ENCODE measurements at regions not wholly inside any gene's neighbourhood (a gene's known extent, or its start where the extent isn't known, plus 50 kb on each side); places are given as distances from the start of the nearest gene placed in this dataset.
"Not testable (repeated sequence)": the region's sequence is repeated elsewhere in the genome, so short reads cannot be mapped to it uniquely, and the experiment has no call there.

DNA sequence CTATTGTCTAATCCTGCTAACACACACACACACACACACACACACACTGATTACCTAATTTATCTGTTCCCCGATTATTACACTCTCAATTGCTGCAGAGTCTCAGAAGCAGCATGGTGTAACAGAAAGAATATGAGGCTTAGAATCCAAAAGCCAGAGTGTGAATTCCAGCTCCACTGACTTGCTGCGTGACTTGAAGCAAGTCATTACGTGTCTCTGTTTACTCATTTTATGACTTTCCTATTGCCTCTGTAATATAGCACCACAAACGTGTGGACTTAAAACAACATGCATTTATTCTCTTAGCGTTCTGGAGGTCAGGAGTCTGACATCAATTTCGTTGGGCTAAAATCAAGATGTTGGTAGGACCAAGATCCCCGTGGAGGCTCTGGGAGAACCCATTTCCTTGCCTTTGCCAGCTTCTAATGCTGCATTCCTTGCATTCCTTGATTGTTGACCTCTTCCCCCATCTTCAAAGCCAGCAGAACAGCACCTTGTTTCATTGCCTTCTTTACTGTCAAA, 55.9 kb upstream of the ATP5PO start:
- no peak for DNase-seq

DNA sequence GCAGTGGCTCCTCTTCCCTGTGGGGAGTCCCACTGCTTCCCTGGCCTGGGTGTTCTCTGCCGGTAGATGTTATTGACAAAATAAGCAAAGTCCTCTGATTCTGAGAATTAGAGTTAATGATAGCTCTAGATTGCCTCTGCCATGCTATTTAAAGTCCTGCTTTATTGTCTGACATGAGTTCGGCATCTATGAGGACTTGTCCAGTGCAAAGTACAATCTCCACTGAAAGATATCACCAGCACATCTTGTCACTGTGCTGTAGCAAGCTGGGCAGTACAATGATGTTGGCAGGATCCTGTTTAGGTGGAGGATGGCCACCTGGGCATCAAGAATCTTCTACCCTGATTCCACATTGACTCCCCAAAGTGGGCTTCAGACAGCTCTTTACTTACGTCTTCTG, 54.0 kb upstream of the ATP5PO start:
- no peak for DNase-seq

DNA sequence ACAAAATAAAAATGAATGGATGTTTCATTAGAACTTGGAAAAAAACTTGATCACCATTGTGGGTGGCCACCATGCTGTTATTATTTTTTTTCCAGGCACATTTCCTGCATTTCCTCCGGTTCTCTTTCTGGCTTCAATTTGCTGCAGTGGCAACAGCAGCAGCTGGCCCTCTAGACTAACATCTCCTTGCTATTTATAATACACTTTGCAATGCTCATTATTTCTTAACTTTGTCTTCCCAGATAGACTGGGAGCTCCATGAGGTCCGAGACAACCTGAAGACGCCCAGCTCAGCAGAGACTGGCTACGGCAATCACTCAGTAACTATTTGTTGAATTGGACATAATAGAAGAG, 53.4 kb upstream of the ATP5PO start:
- DNase-seq, result no peak

DNA sequence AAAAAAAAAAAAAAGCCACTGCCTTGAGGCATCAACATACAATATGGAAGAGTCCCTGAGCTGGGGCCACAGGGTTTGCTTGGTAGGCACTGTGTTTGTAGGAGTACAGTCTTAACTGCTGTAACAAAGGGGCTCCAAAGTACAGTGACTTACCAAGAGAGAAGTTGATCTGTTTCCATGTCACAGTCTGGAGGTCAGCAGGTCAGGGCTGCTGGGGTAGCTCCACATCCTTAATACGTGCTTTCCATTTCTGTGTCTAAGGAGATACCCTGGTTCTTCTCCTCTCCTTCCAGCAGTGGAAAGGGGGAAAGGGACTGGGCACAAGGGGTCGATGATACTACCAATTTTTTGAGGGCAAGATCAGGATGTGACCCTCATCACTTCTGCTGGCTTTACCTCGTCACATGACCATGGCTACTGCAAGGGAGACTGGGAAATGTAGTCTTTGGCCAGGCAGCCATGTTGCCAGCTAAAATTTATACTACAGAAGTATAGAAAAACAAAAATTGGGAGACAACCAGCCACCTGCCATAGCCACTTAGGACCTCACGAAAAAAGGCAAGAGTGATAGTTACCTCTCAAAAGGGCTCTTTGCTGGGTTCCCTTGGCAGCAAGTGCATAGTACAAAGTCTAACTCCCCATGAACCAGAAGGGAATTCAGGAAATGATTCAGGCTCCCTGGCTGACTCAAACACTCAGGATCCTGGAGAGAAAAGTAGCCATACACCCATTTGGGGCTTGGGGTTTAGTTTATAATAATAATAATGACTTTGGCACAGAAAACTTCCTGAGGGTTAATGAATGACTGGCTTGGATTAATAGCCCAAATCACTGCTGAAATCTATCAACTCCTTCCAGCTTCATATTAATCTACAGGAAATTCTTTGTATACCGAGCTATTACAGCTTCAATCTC, 52.7 kb upstream of the ATP5PO start:
- DNase-seq, result no peak

DNA sequence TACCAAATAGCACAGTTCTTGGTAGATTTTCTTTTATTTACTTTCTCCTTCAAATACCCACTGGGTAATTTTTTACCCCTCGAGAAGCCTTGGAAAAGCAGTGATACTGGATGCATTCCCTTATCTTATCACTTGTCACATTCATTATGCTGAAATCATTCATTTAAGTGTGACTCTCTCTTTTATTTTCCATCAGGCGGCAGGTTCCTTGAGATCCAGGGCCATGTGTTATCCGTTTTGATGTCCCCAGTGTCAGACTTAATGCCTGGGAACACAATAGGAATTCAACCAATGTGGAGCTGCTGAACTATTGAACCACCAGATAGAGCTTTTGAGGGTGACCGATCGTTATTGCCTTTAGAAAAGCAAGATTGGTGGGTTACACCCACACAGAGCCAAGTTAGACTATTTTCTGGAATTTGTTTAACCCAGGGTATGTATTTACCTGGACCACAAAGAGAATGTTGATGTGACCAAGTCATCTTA, 51.5 kb upstream of the ATP5PO start:
- DNase-seq, result no peak

DNA sequence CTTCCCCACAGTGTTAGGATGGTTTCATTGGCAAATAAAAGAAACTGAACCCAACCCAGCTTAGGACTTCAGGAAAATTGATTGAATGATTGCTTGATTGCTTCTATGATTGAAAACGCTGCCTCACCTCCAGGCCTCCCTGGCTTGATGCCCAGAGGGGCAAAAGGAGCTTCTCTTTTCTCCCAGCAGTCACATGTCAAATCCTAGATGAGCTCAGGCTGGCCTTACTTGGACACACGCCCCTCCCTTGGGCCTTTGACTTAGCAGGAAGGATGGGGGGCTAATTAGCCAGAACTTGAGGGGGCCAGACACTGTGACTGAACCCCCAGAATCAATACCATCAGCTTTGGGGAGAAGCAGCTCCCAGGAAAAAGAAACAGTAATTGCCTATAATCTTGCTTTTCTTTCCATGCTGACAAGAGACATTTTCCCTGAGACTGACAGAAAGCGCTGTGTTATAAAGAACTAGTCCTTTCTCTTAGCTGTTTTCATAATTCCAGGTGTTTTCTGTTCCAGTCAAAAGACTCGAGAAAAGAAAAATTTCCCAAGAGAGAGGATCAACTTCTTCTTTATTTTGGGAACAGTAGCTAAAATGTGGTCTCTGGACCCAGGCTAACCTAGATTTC, 50.8 kb upstream of the ATP5PO start:
- no peak for DNase-seq

DNA sequence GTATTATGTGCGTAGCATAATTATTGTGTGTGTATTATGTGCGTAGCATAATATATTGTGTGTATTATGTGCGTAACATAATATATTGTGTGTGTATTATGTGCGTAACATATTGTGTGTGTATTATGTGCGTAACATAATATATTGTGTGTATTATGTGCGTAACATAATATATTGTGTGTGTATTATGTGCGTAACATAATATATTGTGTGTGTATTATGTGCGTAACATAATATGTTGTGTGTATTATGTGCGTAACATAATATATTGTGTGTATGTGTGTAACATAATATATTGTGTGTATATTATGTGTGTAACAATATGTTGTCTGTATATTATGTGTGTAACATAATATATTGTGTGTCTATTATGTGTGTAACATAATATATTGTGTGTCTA, 50.1 kb upstream of the ATP5PO start:
- DNase-seq, result not testable (repeated sequence)
